Lower leg skin (tissue), 3 donors: ENCODE measurements at regions not wholly inside any gene's neighbourhood (a gene's known extent, or its start where the extent isn't known, plus 50 kb on each side); places are given as distances from the start of the nearest gene placed in this dataset.

Experiments
- CTCF ChIP-seq, 3 donors: fragments of 450-650 bp; IDR thresholded peaks; one replicate each; pipeline ENCODE4 v1.5.1; 2016; ENCODE audit warnings: antibody characterized with exemption in 3 of 3, mild to moderate bottlenecking in 3 of 3, moderate library complexity in 2 of 3
- POLR2A ChIP-seq, 2 donors: fragments of 450-650 bp; IDR thresholded peaks; one replicate each; pipeline ENCODE4 v1.6.1; 2016 to 2017; ENCODE audit warnings: antibody characterized with exemption in 2 of 2, mild to moderate bottlenecking in 1 of 2, moderate library complexity in 1 of 2

- TF ChIP-seq CTCF (IDR thresholded peaks at IDR 0.05) (no peak), POLR2A (IDR thresholded peaks at IDR 0.05) (no peak)
Observed at GRCh38 chr4:58590722-58591121, 1480.5 kb upstream of the IGFBP7 start.
